WTC11 (cell line): ENCODE measurements at regions not wholly inside any gene's neighbourhood (a gene's known extent, or its start where the extent isn't known, plus 50 kb on each side); places are given as distances from the start of the nearest gene placed in this dataset.

Experiments used
- CTCF ChIP-seq: fragments of 200-600 bp; IDR thresholded peaks from 2 replicates; pipeline ENCODE4 v1.8.0; 2022; ENCODE audit warnings: antibody characterized with exemption
- E2F1 ChIP-seq: sonication (generic); formaldehyde crosslinking; IDR thresholded peaks from 2 replicates; pipeline ENCODE4 v1.8.0; 2022; ENCODE audit warnings: mild to moderate bottlenecking, missing genetic modification reagents
- ETV6 ChIP-seq: sonication (generic); formaldehyde crosslinking; IDR thresholded peaks from 2 replicates; pipeline ENCODE4 v1.8.1; 2022; ENCODE audit warnings: mild to moderate bottlenecking, missing genetic modification reagents
- GABPB1 ChIP-seq: sonication (generic); formaldehyde crosslinking; IDR thresholded peaks from 2 replicates; pipeline ENCODE4 v1.8.1; 2023; ENCODE audit warnings: mild to moderate bottlenecking, missing genetic modification reagents
- NFYB ChIP-seq: sonication (generic); formaldehyde crosslinking; conservative IDR thresholded peaks from 2 replicates; pipeline ENCODE4 v1.8.0; 2022; ENCODE audit warnings: low read depth, missing genetic modification reagents
- NR2C2 ChIP-seq: sonication (generic); formaldehyde crosslinking; IDR thresholded peaks from 2 replicates; pipeline ENCODE4 v1.8.0; 2022; ENCODE audit warnings: mild to moderate bottlenecking, missing genetic modification reagents
- TEAD4 ChIP-seq: sonication (generic); formaldehyde crosslinking; IDR thresholded peaks from 2 replicates; pipeline ENCODE4 v1.8.0; 2022; ENCODE audit warnings: mild to moderate bottlenecking, missing genetic modification reagents
- TP53 ChIP-seq: sonication (generic); formaldehyde crosslinking; IDR thresholded peaks from 2 replicates; pipeline ENCODE4 v1.8.1; 2023; ENCODE audit warnings: mild to moderate bottlenecking, missing genetic modification reagents
- USF1 ChIP-seq: sonication (generic); formaldehyde crosslinking; IDR thresholded peaks from 2 replicates; pipeline ENCODE4 v1.8.0; 2022; ENCODE audit warnings: mild to moderate bottlenecking, missing genetic modification reagents
- ZMAT4 ChIP-seq: fragments of 250-450 bp; sonication (Bioruptor Pico); IDR thresholded peaks from 2 replicates; pipeline ENCODE4 v1.9.0; 2021; ENCODE audit warnings: mild to moderate bottlenecking
- ZNF219 ChIP-seq: sonication (generic); formaldehyde crosslinking; IDR thresholded peaks from 2 replicates; pipeline ENCODE4 v1.8.0; 2023; ENCODE audit warnings: missing genetic modification reagents, mild to moderate bottlenecking, borderline replicate concordance

- TF ChIP-seq CTCF, result no peak
- TF ChIP-seq E2F1 (CRISPR knock-in tag), result no peak
- TF ChIP-seq ZNF219 (CRISPR knock-in tag), result no peak
- no peak for TF ChIP-seq GABPB1 (CRISPR knock-in tag)
- no peak for TF ChIP-seq ZMAT4
- no peak for TF ChIP-seq TEAD4 (CRISPR knock-in tag)
- no peak for TF ChIP-seq TP53 (CRISPR knock-in tag)
- TF ChIP-seq USF1, result no peak
- TF ChIP-seq NFYB, result no peak
- TF ChIP-seq NR2C2 (CRISPR knock-in tag), result no peak
- TF ChIP-seq ETV6 (CRISPR knock-in tag), result no peak
These were observed 118.4 kb upstream of the ANK3 start for GRCh38 chr10:60508037-60508436.
